GF-D8 (cell line): ENCODE measurements at regions not wholly inside any gene's neighbourhood (a gene's known extent, or its start where the extent isn't known, plus 50 kb on each side); places are given as distances from the start of the nearest gene placed in this dataset.
A peak's percentile ranks its signal among the peaks of the same experiment; 100 is the strongest.

Experiments used
- DNase-seq: peaks from one replicate; lab custom pipeline; 2025; lab: John Stamatoyannopoulos, UW

GRCh38 chr10:81021428-81022129, 483.9 kb downstream of the SH2D4B start:
- peak; percentile 35 for DNase-seq

- no peak for DNase-seq
Observed at GRCh38 chr10:81026591-81026990, 488.9 kb downstream of the SH2D4B start.

GRCh38 chr10:81027223-81027622, 489.5 kb downstream of the SH2D4B start:
- DNase-seq = no peak

- no peak for DNase-seq
Observed at GRCh38 chr10:81027706-81028105, 490.0 kb downstream of the SH2D4B start.

GRCh38 chr10:81031774-81032173, 494.1 kb downstream of the SH2D4B start:
- DNase-seq = no peak

- no peak for DNase-seq
Observed at GRCh38 chr10:81034383-81034782, 496.7 kb downstream of the SH2D4B start.

GRCh38 chr10:81036257-81036656, 498.6 kb downstream of the SH2D4B start:
- DNase-seq = no peak

- DNase-seq = no peak
Observed at GRCh38 chr10:81040031-81040430, 502.3 kb downstream of the SH2D4B start.

- DNase-seq = no peak
Observed at GRCh38 chr10:81040940-81041339, 503.2 kb downstream of the SH2D4B start.

- no peak for DNase-seq
Observed at GRCh38 chr10:81042647-81043046, 504.9 kb downstream of the SH2D4B start.

GRCh38 chr10:81065474-81065873, 527.8 kb downstream of the SH2D4B start:
- DNase-seq = no peak

GRCh38 chr10:81068460-81068859, 530.8 kb downstream of the SH2D4B start:
- DNase-seq = no peak

GRCh38 chr10:81071087-81071796, 533.5 kb downstream of the SH2D4B start:
- no peak for DNase-seq

GRCh38 chr10:81073155-81073554, 535.5 kb downstream of the SH2D4B start:
- no peak for DNase-seq

GRCh38 chr10:81081887-81082620, 544.4 kb downstream of the SH2D4B start:
- no peak for DNase-seq

GRCh38 chr10:81082621-81083376, 545.1 kb downstream of the SH2D4B start:
- DNase-seq = no peak

GRCh38 chr10:81093056-81093455, 555.4 kb downstream of the SH2D4B start:
- DNase-seq = no peak

GRCh38 chr10:81095238-81095637, 557.5 kb downstream of the SH2D4B start:
- DNase-seq = no peak

GRCh38 chr10:81096558-81096957, 558.9 kb downstream of the SH2D4B start:
- DNase-seq = no peak

GRCh38 chr10:81101062-81101461, 563.4 kb downstream of the SH2D4B start:
- no peak for DNase-seq

- no peak for DNase-seq
Observed at GRCh38 chr10:81104494-81104893, 566.8 kb downstream of the SH2D4B start.

GRCh38 chr10:81108516-81109199, 571.0 kb downstream of the SH2D4B start:
- no peak for DNase-seq
